ENCODE measurements at regions not wholly inside any gene's neighbourhood (a gene's known extent, or its start where the extent isn't known, plus 50 kb on each side); places are given as distances from the start of the nearest gene placed in this dataset.

DNA sequence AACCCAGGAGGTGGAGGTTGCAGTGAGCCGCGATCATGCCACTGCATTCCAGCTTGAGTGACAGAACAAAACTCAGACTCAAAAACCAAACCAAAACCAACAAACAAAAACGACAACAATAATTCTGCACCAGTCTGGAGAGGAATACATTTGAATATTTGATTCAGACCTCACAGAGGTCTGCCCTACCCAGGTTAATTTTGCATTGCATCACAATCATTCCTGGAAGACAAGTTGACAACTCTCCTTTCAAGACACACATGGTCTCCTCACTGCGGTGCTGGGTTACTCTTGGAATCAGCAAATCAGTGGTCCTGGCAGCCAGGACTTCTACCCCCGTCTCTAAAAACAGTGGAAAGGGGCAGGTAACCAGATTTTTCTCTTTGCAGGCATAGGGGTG is 79.9 kb upstream of the TMTC4 start:
- DNase-seq (ENCODE audit: low read depth) = no peak
- no peak overlapping the region for H3K4me3 ChIP-seq (ENCODE audit: low read length)
- TF ChIP-seq, protein P1, sequence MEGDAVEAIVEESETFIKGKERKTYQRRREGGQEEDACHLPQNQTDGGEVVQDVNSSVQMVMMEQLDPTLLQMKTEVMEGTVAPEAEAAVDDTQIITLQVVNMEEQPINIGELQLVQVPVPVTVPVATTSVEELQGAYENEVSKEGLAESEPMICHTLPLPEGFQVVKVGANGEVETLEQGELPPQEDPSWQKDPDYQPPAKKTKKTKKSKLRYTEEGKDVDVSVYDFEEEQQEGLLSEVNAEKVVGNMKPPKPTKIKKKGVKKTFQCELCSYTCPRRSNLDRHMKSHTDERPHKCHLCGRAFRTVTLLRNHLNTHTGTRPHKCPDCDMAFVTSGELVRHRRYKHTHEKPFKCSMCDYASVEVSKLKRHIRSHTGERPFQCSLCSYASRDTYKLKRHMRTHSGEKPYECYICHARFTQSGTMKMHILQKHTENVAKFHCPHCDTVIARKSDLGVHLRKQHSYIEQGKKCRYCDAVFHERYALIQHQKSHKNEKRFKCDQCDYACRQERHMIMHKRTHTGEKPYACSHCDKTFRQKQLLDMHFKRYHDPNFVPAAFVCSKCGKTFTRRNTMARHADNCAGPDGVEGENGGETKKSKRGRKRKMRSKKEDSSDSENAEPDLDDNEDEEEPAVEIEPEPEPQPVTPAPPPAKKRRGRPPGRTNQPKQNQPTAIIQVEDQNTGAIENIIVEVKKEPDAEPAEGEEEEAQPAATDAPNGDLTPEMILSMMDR (conservative IDR thresholded peaks at IDR 0.05; ENCODE audit: low read length) = no peak

DNA sequence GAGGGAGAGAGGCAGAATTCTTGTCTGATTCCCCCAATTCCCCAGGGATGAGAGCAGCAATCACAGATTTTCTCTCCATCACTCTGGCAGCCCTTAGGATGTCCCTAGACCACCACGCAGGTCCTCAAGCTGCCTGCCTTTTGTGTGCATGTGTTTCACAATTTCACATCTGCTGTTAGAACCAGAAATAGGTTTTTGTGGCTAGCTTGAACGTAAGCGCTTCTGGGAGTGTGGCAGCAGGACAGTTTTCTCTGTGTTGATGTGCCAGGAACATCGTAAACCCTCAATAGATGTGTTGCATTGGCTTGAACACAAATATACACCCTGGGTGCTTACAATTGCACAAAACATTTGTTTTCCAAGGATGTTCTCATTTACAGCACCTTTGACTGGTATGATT is 78.8 kb upstream of the TMTC4 start:
- H3K4me3 ChIP-seq (ENCODE audit: low read length) = no peak overlapping the region
- TF ChIP-seq, protein P1 (conservative IDR thresholded peaks at IDR 0.05; ENCODE audit: low read length) = no peak
- DNase-seq (ENCODE audit: low read depth) = peak; percentile 13

GRCh38 chr13:100751826-100752225 is 77.2 kb upstream of the TMTC4 start:
- no peak overlapping the region for H3K4me3 ChIP-seq (ENCODE audit: low read length)
- TF ChIP-seq, protein P1 (conservative IDR thresholded peaks at IDR 0.05; ENCODE audit: low read length) = no peak
- no peak for DNase-seq (ENCODE audit: low read depth)

GRCh38 chr13:100746953-100747683 is 72.5 kb upstream of the TMTC4 start:
- TF ChIP-seq, protein P1 (conservative IDR thresholded peaks at IDR 0.05; ENCODE audit: low read length) = no peak
- DNase-seq (ENCODE audit: low read depth) = no peak
- H3K4me3 ChIP-seq (ENCODE audit: low read length) = no peak overlapping the region

- DNase-seq (ENCODE audit: low read depth) = no peak
- H3K4me3 ChIP-seq (ENCODE audit: low read length) = no peak overlapping the region
Observed at GRCh38 chr13:100738176-100738855, 63.7 kb upstream of the TMTC4 start.

DNA sequence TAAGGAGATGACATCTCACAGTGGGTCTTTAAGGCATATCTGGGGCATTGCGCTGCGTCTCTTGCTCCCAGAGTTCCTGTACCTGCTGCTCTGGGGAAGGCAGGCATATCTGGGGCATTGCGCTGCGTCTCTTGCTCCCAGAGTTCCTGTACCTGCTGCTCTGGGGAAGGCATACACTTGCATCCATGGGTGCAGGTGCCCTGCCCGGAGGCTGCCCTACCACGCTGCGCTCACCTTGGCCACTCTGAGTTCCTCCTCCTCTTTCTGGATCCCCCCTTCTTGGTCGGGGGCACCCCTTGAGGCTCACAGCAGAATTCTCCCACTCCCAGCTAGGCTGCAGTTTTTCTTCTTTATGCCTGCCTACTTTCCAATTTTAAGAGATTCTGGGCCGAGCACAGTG is 60.9 kb upstream of the TMTC4 start:
- no peak overlapping the region for H3K4me3 ChIP-seq (ENCODE audit: low read length)
- no peak for DNase-seq (ENCODE audit: low read depth)
- TF ChIP-seq, protein P1 (conservative IDR thresholded peaks at IDR 0.05; ENCODE audit: low read length) = no peak

More at GRCh38 chr13:100738176-100738855, 63.7 kb upstream of the TMTC4 start:
- TF ChIP-seq, protein P1 (conservative IDR thresholded peaks at IDR 0.05; ENCODE audit: low read length) = no peak

DNA sequence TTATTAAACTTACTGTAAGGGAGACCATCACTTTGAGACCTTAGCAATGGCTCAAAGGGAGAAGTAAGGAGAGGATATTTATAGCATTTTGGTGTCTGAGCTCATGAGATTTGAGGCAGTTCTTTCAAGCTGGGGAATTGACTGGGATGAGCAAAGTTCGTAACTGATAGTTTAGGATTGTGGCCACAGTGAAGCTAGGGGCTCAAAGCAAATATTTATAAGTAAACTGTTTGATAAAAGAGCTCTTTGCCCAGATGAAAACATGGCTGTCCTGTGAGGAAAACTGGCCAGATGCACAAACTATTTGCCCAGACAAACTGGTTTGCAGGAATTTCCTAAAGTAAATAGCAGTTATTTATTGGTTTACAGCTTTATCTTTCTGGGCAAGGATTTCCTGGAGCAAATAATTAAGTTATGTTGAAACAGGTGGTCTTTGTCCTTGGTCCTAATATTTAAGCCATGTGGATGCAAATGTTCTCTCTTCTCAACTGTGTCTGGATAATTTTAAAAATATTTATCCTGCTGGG is 59.7 kb upstream of the TMTC4 start:
- no peak for DNase-seq (ENCODE audit: low read depth)
- TF ChIP-seq, protein P1 (conservative IDR thresholded peaks at IDR 0.05; ENCODE audit: low read length) = no peak

More for the DNA sequence above, 59.7 kb upstream of the TMTC4 start:
- H3K4me3 ChIP-seq (ENCODE audit: low read length) = no peak overlapping the region

Data from AG10803 (cell line).